HG03039 (cell line): ENCODE measurements at regions not wholly inside any gene's neighbourhood (a gene's known extent, or its start where the extent isn't known, plus 50 kb on each side); places are given as distances from the start of the nearest gene placed in this dataset.
"Not testable (repeated sequence)": the region's sequence is repeated elsewhere in the genome, so short reads cannot be mapped to it uniquely, and the experiment has no call there.

ENCODE experiments used
- ATAC-seq: cut with Tn5 transposase; IDR thresholded peaks from one replicate; pipeline ENCODE4 v1.9.1; 2021; ENCODE audit warnings: mild to moderate bottlenecking, moderate library complexity; ENCODE audit not compliant: unreplicated experiment

DNA sequence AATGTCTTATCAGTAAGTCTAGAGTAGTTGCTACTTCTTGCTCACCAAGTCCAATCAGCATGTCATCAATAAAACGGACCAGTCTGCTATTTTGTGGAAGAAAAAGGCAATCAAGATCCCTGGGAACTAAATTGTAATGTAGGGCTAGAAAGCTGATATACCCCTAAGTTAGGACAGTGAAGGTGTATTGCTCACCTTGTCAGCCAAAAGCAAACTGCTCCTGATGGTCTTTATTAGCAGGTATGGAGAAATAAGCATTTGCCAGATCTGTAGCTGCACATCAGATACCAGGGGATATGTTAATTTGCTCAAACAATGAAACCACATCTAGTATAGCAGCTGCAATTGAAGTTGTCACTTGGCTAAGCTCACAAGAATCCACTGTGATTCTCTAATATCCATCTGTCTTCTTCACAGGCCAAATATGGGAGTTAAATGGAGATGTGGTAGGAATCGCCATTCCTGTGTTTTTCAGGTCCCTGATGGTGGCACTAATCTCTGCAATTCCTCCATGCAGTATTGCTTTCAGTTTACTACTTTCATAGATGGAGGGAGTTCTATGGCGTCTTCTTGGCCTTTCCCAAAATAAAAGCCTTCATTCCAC, 75.0 kb downstream of the TMEM237 start:
- no peak for ATAC-seq

DNA sequence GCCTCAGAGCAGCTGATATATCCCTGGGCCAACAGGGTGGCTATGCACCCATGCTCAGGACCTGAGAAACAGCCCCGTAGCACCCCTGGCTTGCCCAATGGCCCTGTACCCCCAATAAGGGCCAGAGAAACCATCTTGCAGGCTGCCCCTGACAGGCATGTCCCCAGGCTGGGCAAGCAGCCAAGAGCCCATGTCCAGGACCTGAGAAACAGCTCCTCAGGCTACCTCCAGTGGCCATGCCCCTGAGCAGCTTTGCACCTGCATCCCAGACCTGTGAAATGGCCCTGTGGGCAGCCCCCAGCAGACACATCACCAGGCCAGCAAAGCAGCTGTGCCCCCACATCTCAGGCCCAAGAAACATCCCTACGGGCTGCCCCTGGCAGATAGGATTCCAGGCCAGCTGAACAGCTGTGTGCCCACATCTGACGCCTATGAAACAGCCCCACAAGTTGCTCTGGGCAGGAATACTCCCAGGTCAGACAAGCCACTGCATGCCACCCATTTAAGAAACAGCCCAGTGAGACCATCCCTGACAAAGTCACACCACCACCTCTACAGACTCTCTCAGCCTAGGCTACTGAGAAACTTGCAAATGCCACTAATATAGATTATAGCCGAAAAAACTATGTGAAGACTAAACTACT, 84.1 kb downstream of the TMEM237 start:
- ATAC-seq: no peak

DNA sequence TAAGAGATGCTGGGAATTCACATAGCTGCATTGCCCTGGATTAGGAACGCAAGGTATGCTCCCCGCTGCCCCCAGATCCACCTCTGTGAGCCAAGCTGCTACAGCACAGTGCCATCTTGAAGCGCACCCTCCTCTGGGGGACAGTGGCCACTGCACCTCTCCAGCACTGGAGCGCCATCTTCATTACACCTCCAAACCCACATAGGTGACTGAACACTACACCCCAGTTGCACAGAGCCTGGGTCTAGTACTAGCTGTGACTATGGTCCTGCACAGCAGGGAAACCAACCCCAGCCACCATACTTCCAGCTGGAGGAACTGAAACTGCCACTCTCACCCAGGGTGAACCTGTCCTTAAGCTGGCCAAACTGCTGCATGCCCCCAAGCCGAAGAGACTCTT, 84.6 kb downstream of the TMEM237 start:
- ATAC-seq: no peak

- no peak for ATAC-seq
Observed at GRCh38 chr2:201558232-201558631, 85.1 kb downstream of the TMEM237 start.

DNA sequence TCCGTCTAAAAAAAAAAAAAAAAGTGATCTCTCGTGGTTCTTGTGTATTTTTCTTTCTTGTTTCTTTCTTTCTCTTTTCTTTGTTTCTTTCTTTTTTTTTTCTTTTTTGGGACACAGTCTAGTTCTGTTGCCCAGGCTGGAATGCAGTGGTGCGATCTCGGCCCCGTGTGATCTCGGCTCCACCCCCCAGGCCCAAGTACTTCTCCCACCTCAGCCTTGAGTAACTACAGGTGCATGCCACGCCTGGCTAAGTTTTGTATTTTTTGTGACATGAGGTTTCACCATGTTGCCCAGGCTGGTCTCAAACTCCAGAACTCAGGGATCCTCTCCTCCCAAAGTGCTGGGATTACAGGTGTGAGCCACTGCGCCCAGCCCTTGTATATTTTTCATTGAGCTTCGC, 91.4 kb downstream of the TMEM237 start:
- no peak for ATAC-seq

DNA sequence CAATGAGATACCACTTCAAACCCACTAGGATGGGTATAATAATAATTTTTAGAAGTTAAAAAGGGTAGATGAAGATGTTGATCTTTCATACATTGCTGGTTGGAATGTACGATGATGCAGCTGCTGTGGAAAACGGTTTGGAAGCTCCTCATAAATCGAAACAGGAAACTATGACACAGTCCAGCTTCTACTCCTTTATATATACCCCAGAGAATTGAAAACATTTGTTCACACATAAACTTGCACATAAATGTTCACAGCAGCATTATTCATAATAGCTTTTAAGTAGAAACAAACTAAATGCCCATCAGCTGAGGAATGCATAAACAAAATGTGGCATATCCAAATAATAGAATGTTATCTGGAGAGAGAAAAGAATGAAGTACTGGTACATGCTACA, 95.0 kb downstream of the STRADB start:
- ATAC-seq: no peak

- no peak for ATAC-seq
Observed at GRCh38 chr2:201542291-201542690, 90.8 kb downstream of the STRADB start.

DNA sequence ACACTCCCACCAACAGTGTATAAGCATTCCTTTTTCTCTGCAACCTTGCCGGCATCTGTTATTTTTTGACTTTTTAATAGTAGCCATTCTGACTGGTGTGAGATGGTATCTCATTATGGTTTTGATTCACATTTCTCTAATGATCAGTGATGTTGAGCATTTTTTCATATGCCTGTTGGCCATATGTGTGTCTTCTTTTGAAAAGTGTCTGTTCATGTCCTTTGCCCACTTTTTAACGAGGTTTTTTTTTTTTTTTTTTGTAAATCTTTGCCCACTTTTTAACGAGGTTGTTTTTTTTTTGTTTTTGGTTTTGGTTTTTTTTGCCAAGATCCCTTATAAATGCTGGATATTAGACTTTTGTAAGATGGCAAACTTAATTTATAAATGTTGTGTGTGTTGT, 87.7 kb downstream of the STRADB start:
- not testable (repeated sequence) for ATAC-seq

DNA sequence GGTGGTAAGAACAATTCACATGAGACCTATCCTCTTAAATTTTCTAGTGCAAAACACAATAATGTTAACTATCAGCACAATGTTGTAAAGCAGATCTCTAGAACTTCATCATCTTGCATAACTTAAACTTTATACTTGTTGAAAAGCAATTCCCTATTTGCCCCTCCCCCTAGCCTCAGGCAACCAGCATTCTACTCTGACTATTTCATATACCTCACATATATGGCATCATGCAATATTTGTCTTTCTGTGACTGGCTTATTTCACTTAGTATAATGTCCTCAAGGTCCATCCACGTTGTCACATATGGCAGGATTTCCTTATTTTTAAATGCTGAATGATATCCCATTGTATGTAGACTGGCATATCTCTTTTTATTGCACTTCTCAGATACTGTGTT, 86.5 kb downstream of the STRADB start:
- no peak for ATAC-seq

DNA sequence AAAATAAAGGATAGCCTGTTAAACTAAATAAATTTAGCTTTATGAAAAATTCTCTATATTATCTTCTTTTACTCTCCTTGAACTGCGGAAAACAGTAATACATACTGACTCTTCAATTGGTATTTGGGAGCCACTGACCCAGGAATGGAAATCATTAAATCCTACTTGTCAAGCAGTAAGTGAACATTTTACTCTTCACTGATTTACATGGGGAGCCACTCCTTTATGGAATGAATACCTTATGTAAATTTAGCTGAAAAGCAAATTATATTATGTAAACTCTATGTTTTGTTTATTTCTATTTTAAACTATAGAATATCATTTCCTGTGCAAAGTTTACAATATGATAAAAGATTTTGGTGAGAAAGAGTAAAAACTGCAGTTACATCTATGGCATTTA, 85.2 kb downstream of the STRADB start:
- no peak for ATAC-seq

DNA sequence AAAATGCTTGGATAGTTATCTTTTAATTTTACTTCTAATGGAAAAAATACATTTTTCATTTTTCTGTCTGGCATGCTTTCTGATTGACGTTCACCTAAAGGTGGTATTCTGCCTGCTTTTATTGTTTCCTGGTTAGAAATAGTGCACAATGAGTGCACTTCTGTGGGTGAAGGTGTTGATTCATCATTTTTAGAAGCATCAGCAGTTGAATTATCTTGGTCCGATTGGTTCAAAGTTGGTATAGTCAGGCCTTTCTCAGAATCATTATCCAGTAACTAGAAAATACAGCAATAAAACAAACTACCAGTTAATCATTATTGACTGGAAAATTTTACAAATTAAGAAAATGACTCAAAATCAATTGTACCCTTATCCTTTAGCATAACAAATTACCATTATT, 84.5 kb downstream of the STRADB start:
- no peak for ATAC-seq

GRCh38 chr2:201532686-201533304, 81.3 kb downstream of the STRADB start:
- peak; percentile 92 for ATAC-seq
